ENCODE measurements at regions not wholly inside any gene's neighbourhood (a gene's known extent, or its start where the extent isn't known, plus 50 kb on each side); places are given as distances from the start of the nearest gene placed in this dataset.

- TF ChIP-seq, protein P1, sequence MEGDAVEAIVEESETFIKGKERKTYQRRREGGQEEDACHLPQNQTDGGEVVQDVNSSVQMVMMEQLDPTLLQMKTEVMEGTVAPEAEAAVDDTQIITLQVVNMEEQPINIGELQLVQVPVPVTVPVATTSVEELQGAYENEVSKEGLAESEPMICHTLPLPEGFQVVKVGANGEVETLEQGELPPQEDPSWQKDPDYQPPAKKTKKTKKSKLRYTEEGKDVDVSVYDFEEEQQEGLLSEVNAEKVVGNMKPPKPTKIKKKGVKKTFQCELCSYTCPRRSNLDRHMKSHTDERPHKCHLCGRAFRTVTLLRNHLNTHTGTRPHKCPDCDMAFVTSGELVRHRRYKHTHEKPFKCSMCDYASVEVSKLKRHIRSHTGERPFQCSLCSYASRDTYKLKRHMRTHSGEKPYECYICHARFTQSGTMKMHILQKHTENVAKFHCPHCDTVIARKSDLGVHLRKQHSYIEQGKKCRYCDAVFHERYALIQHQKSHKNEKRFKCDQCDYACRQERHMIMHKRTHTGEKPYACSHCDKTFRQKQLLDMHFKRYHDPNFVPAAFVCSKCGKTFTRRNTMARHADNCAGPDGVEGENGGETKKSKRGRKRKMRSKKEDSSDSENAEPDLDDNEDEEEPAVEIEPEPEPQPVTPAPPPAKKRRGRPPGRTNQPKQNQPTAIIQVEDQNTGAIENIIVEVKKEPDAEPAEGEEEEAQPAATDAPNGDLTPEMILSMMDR (IDR thresholded peaks at IDR 0.05): no peak
- no peak for ATAC-seq (ENCODE audit: low FRiP score)
- DNase-seq (ENCODE audit: low spot score): no peak
Observed at GRCh38 chr5:102090770-102091169, 205.3 kb downstream of the SLCO4C1 start.

DNA sequence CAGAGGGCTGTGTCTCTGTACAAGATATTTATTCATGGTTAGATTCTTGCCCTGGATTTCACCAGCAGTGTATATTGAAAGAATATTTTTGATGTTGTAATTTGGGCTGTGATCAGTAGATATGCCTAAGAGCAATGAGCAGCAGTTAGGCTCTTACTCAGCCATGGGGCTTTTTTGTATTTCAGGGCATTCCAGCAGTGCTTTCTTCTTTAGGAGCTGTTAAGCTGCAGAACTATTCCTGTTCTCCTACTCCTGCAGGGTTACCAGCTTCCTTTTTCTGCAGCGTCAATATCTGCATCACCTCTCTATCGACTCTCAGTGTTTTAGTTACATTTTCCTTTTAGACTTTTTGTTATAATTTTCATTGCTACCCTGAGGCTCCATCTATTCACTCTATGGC is 206.2 kb downstream of the SLCO4C1 start:
- ATAC-seq (ENCODE audit: low FRiP score): no peak
- DNase-seq (ENCODE audit: low spot score): no peak
- TF ChIP-seq, protein P1 (IDR thresholded peaks at IDR 0.05): no peak

GRCh38 chr5:102087906-102088305 is 208.2 kb downstream of the SLCO4C1 start:
- DNase-seq (ENCODE audit: low spot score): no peak
- TF ChIP-seq, protein P1 (IDR thresholded peaks at IDR 0.05): no peak
- ATAC-seq (ENCODE audit: low FRiP score): no peak

- ATAC-seq (ENCODE audit: low FRiP score) (no peak), DNase-seq (ENCODE audit: low spot score) (no peak)
- TF ChIP-seq, protein P1 (IDR thresholded peaks at IDR 0.05): no peak
Observed at GRCh38 chr5:102080288-102080687, 215.8 kb downstream of the SLCO4C1 start.

DNA sequence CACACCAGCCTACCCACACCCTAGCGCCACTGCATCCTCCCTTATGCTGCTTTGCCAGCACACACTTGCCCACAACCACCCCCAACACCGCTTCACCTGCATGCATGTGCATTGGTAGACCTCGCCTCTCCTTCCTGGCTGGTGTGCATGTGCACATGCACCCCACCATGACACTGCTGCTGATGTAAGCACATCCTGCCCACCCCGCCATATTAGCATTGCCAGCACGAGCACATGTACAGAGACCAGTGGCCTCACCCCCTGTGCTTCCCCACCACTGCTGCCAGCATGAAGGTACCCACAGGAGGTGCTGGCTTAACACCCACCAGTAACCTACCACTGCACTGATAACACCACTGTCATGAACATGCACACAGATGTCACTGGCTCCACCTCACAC is 218.2 kb downstream of the SLCO4C1 start:
- no peak for DNase-seq (ENCODE audit: low spot score)
- ATAC-seq (ENCODE audit: low FRiP score): peak; percentile 19
- TF ChIP-seq, protein P1 (IDR thresholded peaks at IDR 0.05): no peak

DNA sequence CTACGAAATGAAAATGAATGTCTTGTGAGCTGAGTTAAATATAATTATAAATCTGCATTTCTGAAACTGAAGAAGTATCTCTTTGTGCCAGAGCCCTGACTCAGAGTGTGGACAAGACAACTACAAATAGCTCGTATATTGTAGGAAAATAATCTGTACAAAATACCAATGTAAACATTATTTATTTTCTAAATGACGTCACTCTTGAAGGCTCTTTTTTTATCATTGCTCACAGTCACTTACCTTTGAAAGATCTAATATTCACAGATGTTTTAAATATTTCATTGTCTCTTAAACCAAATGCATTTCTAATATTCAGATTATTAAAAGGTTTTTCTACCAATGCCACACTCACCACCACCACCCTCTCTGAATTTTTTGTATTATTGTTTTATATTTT is 226.1 kb downstream of the SLCO4C1 start:
- ATAC-seq (ENCODE audit: low FRiP score) (no peak), DNase-seq (ENCODE audit: low spot score) (no peak)
- TF ChIP-seq, protein P1 (IDR thresholded peaks at IDR 0.05): no peak

DNA sequence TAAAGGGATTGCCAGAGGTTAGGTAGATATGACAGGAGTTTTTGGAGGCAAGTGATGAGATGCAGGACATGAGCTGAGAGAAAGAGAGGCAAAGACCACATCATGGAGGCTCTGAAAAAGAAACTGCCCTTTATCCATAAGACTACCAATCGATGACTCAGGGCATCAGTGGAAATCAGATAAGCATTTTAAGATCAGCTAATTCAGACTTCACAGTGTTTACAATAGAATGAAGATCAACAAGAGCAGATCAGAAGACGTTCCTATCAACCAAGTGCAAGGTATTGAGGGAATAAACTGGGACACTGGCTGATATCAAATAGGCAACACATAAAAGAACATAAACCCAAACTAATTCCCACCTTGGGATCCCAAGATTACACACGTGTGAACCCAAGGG is 227.2 kb downstream of the SLCO4C1 start:
- ATAC-seq (ENCODE audit: low FRiP score) (no peak), DNase-seq (ENCODE audit: low spot score) (no peak)
- TF ChIP-seq, protein P1 (IDR thresholded peaks at IDR 0.05): no peak
